Body of pancreas (tissue), 4 donors: ENCODE measurements at regions not wholly inside any gene's neighbourhood (a gene's known extent, or its start where the extent isn't known, plus 50 kb on each side); places are given as distances from the start of the nearest gene placed in this dataset.
"Not testable (repeated sequence)": the region's sequence is repeated elsewhere in the genome, so short reads cannot be mapped to it uniquely, and the experiment has no call there.

Source experiments
- ATAC-seq: fragments of 150-250 bp; one replicate; pipeline ENCODE4 v1.9.1; 2016
- DNase-seq, 4 donors: peaks; one replicate each; pipeline ENCODE4 v3.0.0-alpha.2; 2019
- H3K27ac ChIP-seq, 4 donors: fragments of 200-600 bp; sonication (generic); 1 replicate in 3 of 4; 2 replicates in 1 of 4; pipeline versions ENCODE4 v1.5.1 to v1.6.1; 2016 to 2019; ENCODE audit warnings: mild to moderate bottlenecking in 1 of 4, mixed read lengths in 1 of 4, moderate library complexity in 1 of 4
- H3K27me3 ChIP-seq, 2 donors: fragments of 200-600 bp; sonication (generic); one replicate each; pipeline ENCODE4 v1.6.0; 2016; ENCODE audit warnings: mild to moderate bottlenecking in 1 of 2
- H3K36me3 ChIP-seq, 2 donors: fragments of 200-600 bp; sonication (generic); replicated peaks in 1 of 2; 2 replicates each; pipeline ENCODE4 v1.5.1; 2016; ENCODE audit warnings: low read depth in 2 of 2; ENCODE audit not compliant: insufficient read depth in 1 of 2
- H3K4me1 ChIP-seq: fragments of 200-600 bp; sonication (generic); one replicate; pipeline ENCODE4 v1.6.0; 2016
- H3K4me3 ChIP-seq, 2 donors: fragments of 200-600 bp; sonication (generic); 1 replicate in 1 of 2; 2 replicates in 1 of 2; pipeline ENCODE4 v1.5.1; 2016 to 2019
- H3K9me3 ChIP-seq, 3 donors: fragments of 200-600 bp; sonication (generic); 1 replicate in 2 of 3; 2 replicates in 1 of 3; pipeline ENCODE4 v1.5.1; 2016
- WGBS, 2 donors: methylation state at CpG; one replicate each; pipeline ENCODE4 v1.1.5; 2017; 5-methylcytosine and 5-hydroxymethylcytosine counted together
- intact Hi-C: fragments of 100-400 bp; cut with DNase I; formaldehyde crosslinking; loops from one replicate; pipeline ENCODE4 v1.15.1; 2023

- H3K9me3 ChIP-seq, H3K27me3 ChIP-seq, intact Hi-C loops, H3K4me3 ChIP-seq, H3K36me3 ChIP-seq, H3K4me1 ChIP-seq: not testable (repeated sequence)
- 11% methylated on average over 5 to 11 of the region's 11 CpGs for WGBS, 2 donors
- ATAC-seq (peak; percentile 90), DNase-seq (peak; percentile 38 to 58 (median 58))
- peak overlapping the region in 3 of 4 donors; percentile 4 to 69 (median 30) for H3K27ac ChIP-seq
Measured at GRCh38 chr2:113551637-113552318, 53.3 kb downstream of the FOXD4L1 start.

GRCh38 chr2:113559820-113560219 is 61.4 kb downstream of the FOXD4L1 start:
- H3K4me3 ChIP-seq, H3K36me3 ChIP-seq, H3K9me3 ChIP-seq, DNase-seq, intact Hi-C loops, H3K27me3 ChIP-seq, H3K4me1 ChIP-seq, ATAC-seq, H3K27ac ChIP-seq: not testable (repeated sequence)
- WGBS, 2 donors: 91 to 92% methylated on average over 2 of the region's 2 CpGs

- H3K27me3 ChIP-seq, H3K4me3 ChIP-seq, ATAC-seq, H3K9me3 ChIP-seq, intact Hi-C loops, H3K4me1 ChIP-seq, H3K36me3 ChIP-seq, DNase-seq, H3K27ac ChIP-seq: not testable (repeated sequence)
- WGBS, 2 donors: 27% methylated on average over 2 of the region's 2 CpGs; no CpG with 5 or more reads in 1 of the 2 donors
Measured at GRCh38 chr2:113562662-113563061, 64.2 kb downstream of the FOXD4L1 start.

- H3K36me3 ChIP-seq, H3K4me3 ChIP-seq, ATAC-seq, intact Hi-C loops, DNase-seq, H3K4me1 ChIP-seq, H3K9me3 ChIP-seq, H3K27ac ChIP-seq, H3K27me3 ChIP-seq: not testable (repeated sequence)
- WGBS, 2 donors: 73 to 81% methylated on average over 7 to 10 of the region's 12 CpGs
Measured at GRCh38 chr2:113566674-113567480, 60.2 kb upstream of the RABL2A start.

- H3K36me3 ChIP-seq, H3K4me3 ChIP-seq, ATAC-seq, DNase-seq, H3K27ac ChIP-seq, H3K4me1 ChIP-seq, H3K9me3 ChIP-seq, H3K27me3 ChIP-seq, intact Hi-C loops: not testable (repeated sequence)
- 67 to 73% methylated on average over 2 to 3 of the region's 3 CpGs for WGBS, 2 donors
Measured at GRCh38 chr2:113567481-113567849, 59.6 kb upstream of the RABL2A start.

- H3K27me3 ChIP-seq, H3K4me3 ChIP-seq, H3K27ac ChIP-seq, H3K4me1 ChIP-seq, ATAC-seq, H3K36me3 ChIP-seq, intact Hi-C loops, H3K9me3 ChIP-seq, DNase-seq: not testable (repeated sequence)
- 92 to 94% methylated on average over 14 of the region's 14 CpGs for WGBS, 2 donors
Measured at GRCh38 chr2:113568231-113568630, 58.8 kb upstream of the RABL2A start.

GRCh38 chr2:113570082-113570481 is 57.0 kb upstream of the RABL2A start:
- H3K36me3 ChIP-seq, H3K4me1 ChIP-seq, DNase-seq, H3K9me3 ChIP-seq, H3K27me3 ChIP-seq, H3K4me3 ChIP-seq, H3K27ac ChIP-seq, intact Hi-C loops, ATAC-seq: not testable (repeated sequence)
- 74 to 80% methylated on average over 2 of the region's 2 CpGs for WGBS, 2 donors

- DNase-seq, H3K36me3 ChIP-seq, H3K4me1 ChIP-seq, H3K4me3 ChIP-seq, H3K27ac ChIP-seq, H3K27me3 ChIP-seq, H3K9me3 ChIP-seq, intact Hi-C loops, ATAC-seq: not testable (repeated sequence)
- WGBS, 2 donors: 71 to 81% methylated on average over 1 to 2 of the region's 3 CpGs
Measured at GRCh38 chr2:113570509-113571009, 56.5 kb upstream of the RABL2A start.

GRCh38 chr2:113571482-113572068 is 55.5 kb upstream of the RABL2A start:
- H3K4me1 ChIP-seq, H3K4me3 ChIP-seq, H3K27ac ChIP-seq, H3K27me3 ChIP-seq, H3K36me3 ChIP-seq, intact Hi-C loops, DNase-seq, H3K9me3 ChIP-seq, ATAC-seq: not testable (repeated sequence)
- WGBS, 2 donors: 70 to 73% methylated on average over 3 of the region's 6 CpGs

GRCh38 chr2:113575721-113576120 is 51.3 kb upstream of the RABL2A start:
- H3K27ac ChIP-seq, H3K9me3 ChIP-seq, DNase-seq, H3K36me3 ChIP-seq, H3K4me1 ChIP-seq, intact Hi-C loops, H3K4me3 ChIP-seq, ATAC-seq, H3K27me3 ChIP-seq: not testable (repeated sequence)
- 72 to 81% methylated on average over 2 to 3 of the region's 4 CpGs for WGBS, 2 donors

- ATAC-seq, intact Hi-C loops, H3K27me3 ChIP-seq, DNase-seq, H3K9me3 ChIP-seq, H3K36me3 ChIP-seq, H3K4me3 ChIP-seq, H3K4me1 ChIP-seq, H3K27ac ChIP-seq: not testable (repeated sequence)
- 84 to 86% methylated on average over 8 of the region's 8 CpGs for WGBS, 2 donors
Measured at GRCh38 chr2:113576353-113576752, 50.7 kb upstream of the RABL2A start.
